HCT116 (cell line): ENCODE measurements at regions not wholly inside any gene's neighbourhood (a gene's known extent, or its start where the extent isn't known, plus 50 kb on each side); places are given as distances from the start of the nearest gene placed in this dataset.

Experiments
- CTCF ChIP-seq, 3 experiments: fragments of 200-600 bp in 1 of 3; sonication (generic) in 1 of 3; IDR thresholded peaks in 2 of 3; conservative IDR thresholded peaks in 1 of 3; 2 replicates each; pipeline ENCODE4 v1.5.1; 2012 to 2017; ENCODE audit warnings: low read depth in 2 of 3, low read length in 2 of 3, antibody characterized with exemption in 1 of 3, borderline replicate concordance in 1 of 3, control low read depth in 1 of 3, mild to moderate bottlenecking in 1 of 3, mixed read lengths in 1 of 3, mixed run types in 1 of 3, moderate library complexity in 1 of 3; ENCODE audit not compliant: insufficient read depth in 1 of 3
- EZH2 ChIP-seq: fragments of 200-600 bp; sonication (generic); IDR thresholded peaks from 2 replicates; pipeline ENCODE4 v1.6.1; 2017; ENCODE audit warnings: antibody characterized with exemption, mixed run types
- MAX ChIP-seq: IDR thresholded peaks from 2 replicates; pipeline ENCODE4 v1.6.1; 2012
- POLR2A ChIP-seq: IDR thresholded peaks from 2 replicates; pipeline ENCODE4 v1.7.0; 2011; ENCODE audit warnings: borderline replicate concordance; ENCODE audit not compliant: insufficient read depth, insufficient read length; ENCODE audit errors: extremely low read depth
- POLR2AphosphoS5 ChIP-seq: IDR thresholded peaks from 2 replicates; pipeline ENCODE4 v1.6.1; 2011; ENCODE audit warnings: mild to moderate bottlenecking, low read depth, low read length, moderate library complexity
- RAD21 ChIP-seq: IDR thresholded peaks from 2 replicates; pipeline ENCODE4 v1.6.1; 2012; ENCODE audit warnings: low read depth, mild to moderate bottlenecking
- SP1 ChIP-seq: IDR thresholded peaks from 2 replicates; pipeline ENCODE4 v1.6.1; 2012; ENCODE audit warnings: low read depth
- ZNF274 ChIP-seq: fragments of 200-500 bp; sonication (Bioruptor generic); IDR thresholded peaks from 2 replicates; pipeline ENCODE4 v1.6.1; 2014; ENCODE audit warnings: mild to moderate bottlenecking, low read depth, low read length, inconsistent platforms

GRCh38 chr5:39587675-39588074, 162.9 kb upstream of the DAB2 start:
- TF ChIP-seq SP1: no peak
- TF ChIP-seq CTCF (IDR thresholded peaks at IDR 0.05 in 2 of 3, conservative IDR thresholded peaks at IDR 0.05 in 1 of 3; ENCODE audit: borderline replicate concordance in 1 of 3, insufficient read depth in 1 of 3, low read depth in 2 of 3, low read length in 2 of 3): no peak
- no peak for TF ChIP-seq POLR2A
- no peak for TF ChIP-seq EZH2
- TF ChIP-seq ZNF274: no peak
- TF ChIP-seq POLR2AphosphoS5: no peak
- TF ChIP-seq RAD21: no peak
- no peak for TF ChIP-seq MAX
